ENCODE measurements at regions not wholly inside any gene's neighbourhood (a gene's known extent, or its start where the extent isn't known, plus 50 kb on each side); places are given as distances from the start of the nearest gene placed in this dataset.
A peak's percentile ranks its signal among the peaks of the same experiment; 100 is the strongest.

GRCh38 chr9:88673886-88674285, 138.9 kb downstream of the NXNL2 start:
- Histone ChIP-seq H3K27me3 (no peaks in the 10 kb centered on the region), H3K4me3 (no peak overlapping the region), H3K36me3 (no peaks in the 10 kb centered on the region), H3K4me1 (no peaks in the 10 kb centered on the region), H3K27ac (replicated peaks in 1 of 4) (no peak overlapping the region), H3K9me3 (peaks cover 0 to 4% (median 0%) of the 10 kb centered on the region in 4 donors)
- 81% methylated on average over 2 of the region's 2 CpGs for WGBS
- no peak for DNase-seq (ENCODE audit: extremely low spot score)
- TF ChIP-seq CTCF (IDR thresholded peaks at IDR 0.05) (no peak), POLR2A (IDR thresholded peaks at IDR 0.05; ENCODE audit: low read depth) (no peak), EP300 (IDR thresholded peaks at IDR 0.05) (no peak), POLR2AphosphoS5 (IDR thresholded peaks at IDR 0.05) (no peak)
- intact Hi-C loops (cut with DNase I), result no loop called here

- no peaks in the 10 kb centered on the region for H3K27me3 ChIP-seq
- H3K4me1 ChIP-seq, result peaks cover 0 to 3% (median 0%) of the 10 kb centered on the region in 4 donors
- TF ChIP-seq EP300 (IDR thresholded peaks at IDR 0.05) (no peak), POLR2A (IDR thresholded peaks at IDR 0.05; ENCODE audit: low read depth) (no peak), POLR2AphosphoS5 (IDR thresholded peaks at IDR 0.05) (no peak), CTCF (IDR thresholded peaks at IDR 0.05) (no peak)
- 96% methylated on average over 3 of the region's 3 CpGs for WGBS
- H3K36me3 ChIP-seq, result no peaks in the 10 kb centered on the region
- DNase-seq (ENCODE audit: extremely low spot score), result no peak
- no peak overlapping the region for H3K4me3 ChIP-seq
- H3K9me3 ChIP-seq, result no peaks in the 10 kb centered on the region
- intact Hi-C loops (cut with DNase I), result no loop called here
- H3K27ac ChIP-seq (replicated peaks in 1 of 4), result no peak overlapping the region
These were observed 141.7 kb downstream of the NXNL2 start for GRCh38 chr9:88676644-88677043.

- H3K36me3 ChIP-seq, result no peaks in the 10 kb centered on the region
- no peaks in the 10 kb centered on the region for H3K27me3 ChIP-seq
- WGBS, result 95% methylated on average over 2 of the region's 2 CpGs
- H3K4me1 ChIP-seq, result peaks cover 0 to 3% (median 0%) of the 10 kb centered on the region in 4 donors
- H3K27ac ChIP-seq (replicated peaks in 1 of 4), result no peak overlapping the region
- H3K9me3 ChIP-seq, result no peaks in the 10 kb centered on the region
- TF ChIP-seq POLR2AphosphoS5 (IDR thresholded peaks at IDR 0.05), result no peak
- TF ChIP-seq EP300 (IDR thresholded peaks at IDR 0.05), result no peak
- TF ChIP-seq CTCF (IDR thresholded peaks at IDR 0.05), result no peak
- no peak for TF ChIP-seq POLR2A (IDR thresholded peaks at IDR 0.05; ENCODE audit: low read depth)
- intact Hi-C loops (cut with DNase I), result no loop called here
- no peak overlapping the region for H3K4me3 ChIP-seq
- peak; percentile 24 for DNase-seq (ENCODE audit: extremely low spot score)
These were observed 143.0 kb downstream of the NXNL2 start for GRCh38 chr9:88678008-88678407.

- no peaks in the 10 kb centered on the region for H3K9me3 ChIP-seq
- H3K27ac ChIP-seq (replicated peaks in 1 of 4), result no peak overlapping the region
- intact Hi-C loops (cut with DNase I), result no loop called here
- H3K4me1 ChIP-seq, result peaks cover 0 to 3% (median 0%) of the 10 kb centered on the region in 4 donors
- WGBS, result 85% methylated on average over 4 of the region's 4 CpGs
- H3K27me3 ChIP-seq, result no peaks in the 10 kb centered on the region
- H3K4me3 ChIP-seq, result no peak overlapping the region
- no peaks in the 10 kb centered on the region for H3K36me3 ChIP-seq
- peak; percentile 47 for DNase-seq (ENCODE audit: extremely low spot score)
- TF ChIP-seq CTCF (IDR thresholded peaks at IDR 0.05), result no peak
- no peak for TF ChIP-seq EP300 (IDR thresholded peaks at IDR 0.05)
- no peak for TF ChIP-seq POLR2A (IDR thresholded peaks at IDR 0.05; ENCODE audit: low read depth)
These were observed 143.5 kb downstream of the NXNL2 start for GRCh38 chr9:88678431-88678830.

- TF ChIP-seq POLR2AphosphoS5 (IDR thresholded peaks at IDR 0.05) (no peak), POLR2A (IDR thresholded peaks at IDR 0.05; ENCODE audit: low read depth) (no peak), CTCF (IDR thresholded peaks at IDR 0.05) (no peak), EP300 (IDR thresholded peaks at IDR 0.05) (no peak)
- Histone ChIP-seq H3K27ac (replicated peaks in 1 of 4) (no peak overlapping the region), H3K9me3 (no peaks in the 10 kb centered on the region), H3K27me3 (no peaks in the 10 kb centered on the region), H3K4me3 (no peak overlapping the region), H3K36me3 (no peaks in the 10 kb centered on the region), H3K4me1 (peaks cover 0 to 3% (median 0%) of the 10 kb centered on the region in 4 donors)
- DNase-seq (ENCODE audit: extremely low spot score), result peak; percentile 70
- WGBS, result 80% methylated on average over 5 of the region's 5 CpGs
- intact Hi-C loops (cut with DNase I), result no loop called here
These were observed 145.1 kb downstream of the NXNL2 start for GRCh38 chr9:88680041-88680440.
